Keratinocyte (primary cell): ENCODE measurements at regions not wholly inside any gene's neighbourhood (a gene's known extent, or its start where the extent isn't known, plus 50 kb on each side); places are given as distances from the start of the nearest gene placed in this dataset.

Experiments
- DNase-seq: peaks from one replicate; pipeline ENCODE4 v3.0.0-alpha.2; 2011; ENCODE audit warnings: low read depth, missing footprints, low spot score
- FAIRE-seq: peaks from 2 replicates; lab custom pipeline; 2011; peaks lifted over from hg19 to GRCh38; lab: Jason Lieb, UNC
- H2AFZ ChIP-seq: 2 replicates; pipeline ENCODE4 v1.6.0; 2012; ENCODE audit warnings: low read length, control low read depth, inconsistent platforms; ENCODE audit not compliant: control insufficient read depth
- H3K27ac ChIP-seq: 2 replicates; pipeline ENCODE4 v1.5.1; 2011; ENCODE audit warnings: low read length; ENCODE audit not compliant: control insufficient read depth, insufficient read depth
- H3K27me3 ChIP-seq: 3 replicates; pipeline ENCODE4 v1.6.0; 2011; ENCODE audit warnings: low read length; ENCODE audit not compliant: control insufficient read depth, insufficient read depth; ENCODE audit errors: extremely low read depth
- H3K36me3 ChIP-seq, 2 experiments: 2 replicates in 1 of 2; 3 replicates in 1 of 2; pipeline ENCODE4 v1.5.1; 2011; ENCODE audit warnings: low read length in 2 of 2, mild to moderate bottlenecking in 1 of 2; ENCODE audit not compliant: control insufficient read depth in 2 of 2, insufficient read depth in 2 of 2; ENCODE audit errors: extremely low read depth in 1 of 2
- H3K4me1 ChIP-seq: 3 replicates; pipeline ENCODE4 v1.5.1; 2011; ENCODE audit warnings: low read length; ENCODE audit not compliant: control insufficient read depth, insufficient read depth; ENCODE audit errors: extremely low read depth
- H3K4me2 ChIP-seq: 3 replicates; pipeline ENCODE4 v1.6.0; 2011; ENCODE audit warnings: low read depth, low read length; ENCODE audit not compliant: control insufficient read depth, insufficient read depth; ENCODE audit errors: extremely low read depth
- H3K4me3 ChIP-seq, 3 experiments: fragments of 200-600 bp in 1 of 3; sonication (generic) in 1 of 3; 2 replicates in 2 of 3; 3 replicates in 1 of 3; pipeline ENCODE4 v1.5.1; 2011 to 2016; ENCODE audit warnings: low read length in 3 of 3, mild to moderate bottlenecking in 3 of 3, control low read depth in 2 of 3, inconsistent platforms in 1 of 3, low read depth in 1 of 3, mixed read lengths in 1 of 3, mixed run types in 1 of 3, moderate library complexity in 1 of 3; ENCODE audit not compliant: control insufficient read depth in 2 of 3, insufficient read depth in 2 of 3; ENCODE audit errors: extremely low read depth in 1 of 3
- H3K79me2 ChIP-seq: 2 replicates; pipeline ENCODE4 v1.6.0; 2012; ENCODE audit warnings: low read length; ENCODE audit not compliant: control insufficient read depth, insufficient read depth
- H3K9ac ChIP-seq: 3 replicates; pipeline ENCODE4 v1.6.0; 2011; ENCODE audit warnings: low read length; ENCODE audit not compliant: control insufficient read depth, insufficient read depth; ENCODE audit errors: extremely low read depth
- H3K9me1 ChIP-seq: 3 replicates; pipeline ENCODE4 v1.6.0; 2011; ENCODE audit warnings: low read length; ENCODE audit not compliant: control insufficient read depth, insufficient read depth; ENCODE audit errors: extremely low read depth
- H3K9me3 ChIP-seq: 2 replicates; pipeline ENCODE4 v1.5.1; 2012; ENCODE audit warnings: low read depth, low read length; ENCODE audit not compliant: control insufficient read depth
- H4K20me1 ChIP-seq: 3 replicates; pipeline ENCODE4 v1.6.0; 2011; ENCODE audit warnings: low read length; ENCODE audit not compliant: control insufficient read depth, insufficient read depth; ENCODE audit errors: extremely low read depth
- CTCF ChIP-seq, 3 experiments: IDR thresholded peaks in 1 of 3; conservative IDR thresholded peaks in 1 of 3; optimal IDR thresholded peaks in 1 of 3; 2 replicates in 2 of 3; 3 replicates in 1 of 3; pipeline versions ENCODE3 to v1.5.1; 2011; ENCODE audit warnings: low read length in 3 of 3, mild to moderate bottlenecking in 3 of 3, moderate library complexity in 2 of 3, control low read depth in 1 of 3, inconsistent platforms in 1 of 3; ENCODE audit not compliant: insufficient read depth in 2 of 3; ENCODE audit errors: extremely low read depth in 1 of 3
- EZH2 ChIP-seq: IDR thresholded peaks from one replicate; pipeline ENCODE4 v1.6.1; 2012; ENCODE audit warnings: inconsistent platforms, mild to moderate bottlenecking, low read length, moderate library complexity
- dilution Hi-C: fragments of 300-500 bp; cut with MboI; formaldehyde crosslinking; loops from one replicate; pipeline ENCODE4 v1.7.0; 2020; ENCODE audit warnings: low sequenced_read_pairs; ENCODE audit not compliant: extremely low pct_ligation_motif_present

DNA sequence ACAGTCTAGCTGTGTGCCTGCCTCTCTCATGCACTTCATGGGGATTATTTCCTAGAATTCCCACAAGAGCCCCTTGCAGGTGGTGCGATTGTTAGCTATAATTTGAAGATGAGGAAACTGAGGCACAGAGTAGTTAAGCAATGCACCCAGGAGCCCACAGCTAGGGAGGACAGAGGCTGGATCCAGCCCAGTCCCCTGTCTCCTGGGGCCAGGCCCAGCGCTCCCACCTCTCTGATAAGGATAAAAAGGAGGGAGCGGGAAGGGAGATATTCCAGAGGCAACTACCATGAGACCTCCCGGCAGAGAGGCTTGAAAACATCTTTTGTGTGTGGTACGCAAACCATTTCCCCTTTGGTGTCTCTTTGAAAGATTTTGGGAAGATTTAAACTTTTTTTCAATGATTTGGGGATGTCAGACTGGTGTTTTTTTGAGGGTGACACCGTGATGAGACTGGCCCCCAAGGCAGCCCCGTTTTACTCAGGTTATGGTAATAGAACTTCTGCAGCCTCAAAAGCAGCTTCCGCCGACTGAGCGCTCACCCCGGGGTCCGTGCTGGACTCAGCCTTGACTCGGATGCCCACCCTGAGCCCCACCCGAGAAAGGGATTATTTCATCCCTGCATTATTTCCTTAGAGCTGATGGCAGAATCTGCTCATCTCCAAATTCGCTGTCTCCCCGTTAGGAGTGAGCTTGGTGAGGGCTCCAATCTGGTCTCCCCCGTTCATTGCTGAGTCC is 144.7 kb upstream of the IER5L start:
- Histone ChIP-seq H2AFZ (no peak overlapping the region), H3K79me2 (no peaks in the 10 kb centered on the region), H3K9me1 (no peaks in the 10 kb centered on the region), H3K4me3 (no peak overlapping the region), H3K4me2 (no peak overlapping the region), H3K27me3 (no peaks in the 10 kb centered on the region), H3K9me3 (no peaks in the 10 kb centered on the region), H3K36me3 (no peaks in the 10 kb centered on the region), H4K20me1 (no peaks in the 10 kb centered on the region), H3K27ac (no peak overlapping the region), H3K9ac (no peak overlapping the region), H3K4me1 (peaks cover 20% of the 10 kb centered on the region)
- no peak for FAIRE-seq
- DNase-seq: no peak
- dilution Hi-C loops: no loop called here
- no peak for TF ChIP-seq CTCF (optimal IDR thresholded peaks at IDR 0.05 in 1 of 3, IDR thresholded peaks at IDR 0.05 in 1 of 3, conservative IDR thresholded peaks at IDR 0.05 in 1 of 3; ENCODE audit: extremely low read depth in 1 of 3, insufficient read depth in 2 of 3, low read length in 3 of 3)
- no peak for TF ChIP-seq EZH2

GRCh38 chr9:129322022-129322621 is 144.1 kb upstream of the IER5L start:
- Histone ChIP-seq H4K20me1 (no peaks in the 10 kb centered on the region), H3K4me1 (peaks cover 15% of the 10 kb centered on the region), H3K4me2 (no peak overlapping the region), H2AFZ (no peak overlapping the region), H3K27me3 (no peaks in the 10 kb centered on the region), H3K79me2 (no peaks in the 10 kb centered on the region), H3K36me3 (no peaks in the 10 kb centered on the region), H3K4me3 (no peak overlapping the region), H3K9me1 (no peaks in the 10 kb centered on the region), H3K9me3 (no peaks in the 10 kb centered on the region), H3K27ac (no peak overlapping the region), H3K9ac (no peak overlapping the region)
- dilution Hi-C loops: no loop called here
- no peak for TF ChIP-seq CTCF (optimal IDR thresholded peaks at IDR 0.05 in 1 of 3, IDR thresholded peaks at IDR 0.05 in 1 of 3, conservative IDR thresholded peaks at IDR 0.05 in 1 of 3; ENCODE audit: extremely low read depth in 1 of 3, insufficient read depth in 2 of 3, low read length in 3 of 3)
- no peak for TF ChIP-seq EZH2
- FAIRE-seq (no peak), DNase-seq (no peak)
